Caco-2 (cell line): ENCODE measurements at regions not wholly inside any gene's neighbourhood (a gene's known extent, or its start where the extent isn't known, plus 50 kb on each side); places are given as distances from the start of the nearest gene placed in this dataset.

ENCODE experiments used
- BruUV-seq: library from RNA; stranded (reverse); fragments of 400-500 nt; replicated peaks from 2 replicates; lab custom pipeline; 2021; lab: Mats Ljungman, UMichigan
- CTCF ChIA-PET: fragments of 300-600 bp; sonication (Branson Sonifier 250); formaldehyde crosslinking; loops from one replicate; lab custom pipeline; 2022; ENCODE audit warnings: antibody characterized with exemption; lab: Charles Lee
- POLR2A ChIA-PET: fragments of 300-600 bp; sonication (Branson Sonifier 250); formaldehyde crosslinking; loops from one replicate; lab custom pipeline; 2022; ENCODE audit warnings: antibody characterized with exemption; lab: Charles Lee
- DNase-seq, 2 experiments: peaks; one replicate each; pipeline versions ENCODE4 v3.0.0 to v3.0.0-alpha.2; 2020 to 2022
- H3K27me3 ChIP-seq: replicated peaks from 2 replicates; pipeline ENCODE4 v1.6.0; 2011; ENCODE audit warnings: low read length; ENCODE audit not compliant: control insufficient read depth, insufficient read depth
- H3K36me3 ChIP-seq: 2 replicates; pipeline ENCODE4 v1.5.1; 2011; ENCODE audit warnings: low read length; ENCODE audit not compliant: control insufficient read depth, insufficient read depth
- H3K4me1 ChIP-seq: fragments of 250-450 bp; sonication (Bioruptor Pico); 2 replicates; pipeline ENCODE4 v1.5.1; 2020; ENCODE audit warnings: mild to moderate bottlenecking
- H3K4me3 ChIP-seq: 2 replicates; pipeline ENCODE4 v1.5.1; 2011; ENCODE audit warnings: low read depth, mild to moderate bottlenecking, control low read depth, low read length
- H3K9me3 ChIP-seq: fragments of 250-450 bp; sonication (Bioruptor Pico); 2 replicates; pipeline ENCODE4 v1.5.1; 2020; ENCODE audit warnings: mild to moderate bottlenecking, moderate library complexity
- H3K27ac Mint-ChIP-seq: one replicate; pipeline ENCODE4 v1.8.0; 2022; ENCODE audit warnings: mixed read lengths; ENCODE audit not compliant: unreplicated experiment
- H3K27me3 Mint-ChIP-seq: one replicate; pipeline ENCODE4 v1.8.0; 2022; ENCODE audit warnings: mixed read lengths; ENCODE audit not compliant: insufficient read depth, unreplicated experiment
- H3K36me3 Mint-ChIP-seq: one replicate; pipeline ENCODE4 v1.8.0; 2022; ENCODE audit warnings: mild to moderate bottlenecking, mixed read lengths; ENCODE audit not compliant: insufficient read depth, unreplicated experiment
- H3K4me1 Mint-ChIP-seq: one replicate; pipeline ENCODE4 v1.8.0; 2022; ENCODE audit warnings: low read depth, mixed read lengths; ENCODE audit not compliant: unreplicated experiment
- H3K4me3 Mint-ChIP-seq: one replicate; pipeline ENCODE4 v1.8.0; 2022; ENCODE audit warnings: mild to moderate bottlenecking, moderate library complexity, mixed read lengths; ENCODE audit not compliant: unreplicated experiment
- H3K9me3 Mint-ChIP-seq: one replicate; pipeline ENCODE4 v1.8.0; 2022; ENCODE audit warnings: mixed read lengths; ENCODE audit not compliant: unreplicated experiment
- CTCF ChIP-seq, 2 experiments: fragments of 200-600 bp in 1 of 2; IDR thresholded peaks; 1 replicate in 1 of 2; 2 replicates in 1 of 2; pipeline versions ENCODE4 v1.5.1 to v1.8.0; 2011 to 2022; ENCODE audit warnings: antibody characterized with exemption in 1 of 2, control low read depth in 1 of 2, inconsistent platforms in 1 of 2, low read depth in 1 of 2, low read length in 1 of 2, mild to moderate bottlenecking in 1 of 2, moderate library complexity in 1 of 2; ENCODE audit not compliant: insufficient read depth in 1 of 2, severe bottlenecking in 1 of 2, unreplicated experiment in 1 of 2
- intact Hi-C: fragments of 100-400 bp; cut with micrococcal nuclease; formaldehyde crosslinking; loops from one replicate; pipeline ENCODE4 v1.10.0; 2022; ENCODE audit not compliant: unreplicated experiment

DNA sequence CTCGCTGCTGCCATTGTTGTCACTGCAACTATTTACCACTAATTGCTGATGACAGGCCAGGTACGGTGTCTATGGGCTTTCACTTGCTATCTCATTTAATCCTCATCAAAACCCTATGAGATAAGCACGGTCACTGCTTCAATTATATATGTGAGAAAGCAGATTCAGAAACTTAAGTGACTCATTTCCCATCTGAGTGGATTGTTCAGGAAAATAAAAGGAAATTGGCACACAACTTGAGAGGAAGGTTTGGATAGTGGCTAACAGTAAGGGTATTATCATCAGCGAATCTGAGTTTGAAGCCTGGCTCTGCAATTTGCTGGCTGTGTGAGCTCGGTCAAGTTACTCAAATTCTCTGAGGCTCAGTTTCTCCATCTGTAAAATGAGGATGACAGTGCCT lies 196.0 kb downstream of the KCNS3 start:
- Mint-ChIP-seq H3K9me3 (peaks cover 16% of the 10 kb centered on the region), H3K4me3 (no peak overlapping the region), H3K4me1 (no peaks in the 10 kb centered on the region), H3K36me3 (no peaks in the 10 kb centered on the region), H3K27ac (no peak overlapping the region), H3K27me3 (peaks cover 6% of the 10 kb centered on the region)
- Histone ChIP-seq H3K4me1 (peaks cover 11% of the 10 kb centered on the region; the same call in 1 of the 2 replicates), H3K9me3 (peaks cover 4% of the 10 kb centered on the region; the same call in 1 of the 2 replicates), H3K27me3 (no peaks in the 10 kb centered on the region), H3K4me3 (no peak overlapping the region), H3K36me3 (no peaks in the 10 kb centered on the region)
- intact Hi-C loops: no loop called here
- no peak for DNase-seq
- no TSS peak for BruUV-seq
- CTCF ChIA-PET: no interaction called here
- TF ChIP-seq CTCF (IDR thresholded peaks at IDR 0.05; ENCODE audit: insufficient read depth in 1 of 2, low read depth in 1 of 2, low read length in 1 of 2, severe bottlenecking in 1 of 2, unreplicated experiment in 1 of 2): no peak
- POLR2A ChIA-PET: no interaction called here

- H3K27me3 ChIP-seq: no peaks in the 10 kb centered on the region
- H3K4me1 ChIP-seq: peaks cover 11% of the 10 kb centered on the region; the same call in 1 of the 2 replicates
- peaks cover 6% of the 10 kb centered on the region for H3K27me3 Mint-ChIP-seq
- no peak for DNase-seq
- no peak for TF ChIP-seq CTCF (IDR thresholded peaks at IDR 0.05; ENCODE audit: insufficient read depth in 1 of 2, low read depth in 1 of 2, low read length in 1 of 2, severe bottlenecking in 1 of 2, unreplicated experiment in 1 of 2)
- ChIA-PET CTCF (no interaction called here), POLR2A (no interaction called here)
- H3K36me3 Mint-ChIP-seq: no peaks in the 10 kb centered on the region
- BruUV-seq: no TSS peak
- no peak overlapping the region for H3K4me3 ChIP-seq
- intact Hi-C loops: no loop called here
- no peaks in the 10 kb centered on the region for H3K9me3 ChIP-seq
- H3K9me3 Mint-ChIP-seq: peaks cover 7% of the 10 kb centered on the region
- no peaks in the 10 kb centered on the region for H3K36me3 ChIP-seq
- no peak overlapping the region for H3K27ac Mint-ChIP-seq
- no peaks in the 10 kb centered on the region for H3K4me1 Mint-ChIP-seq
- no peak overlapping the region for H3K4me3 Mint-ChIP-seq
Observed at GRCh38 chr2:18073601-18074000, 195.1 kb downstream of the KCNS3 start.

GRCh38 chr2:18067588-18068384 lies 189.3 kb downstream of the KCNS3 start:
- no peak overlapping the region for H3K27ac Mint-ChIP-seq
- no TSS peak for BruUV-seq
- Histone ChIP-seq H3K27me3 (no peaks in the 10 kb centered on the region), H3K9me3 (no peaks in the 10 kb centered on the region), H3K36me3 (no peaks in the 10 kb centered on the region), H3K4me3 (no peak overlapping the region), H3K4me1 (no peaks in the 10 kb centered on the region)
- H3K4me1 Mint-ChIP-seq: no peaks in the 10 kb centered on the region
- ChIA-PET POLR2A (no interaction called here), CTCF (interaction anchor here (0.6 kb wide), 1 partner anchor 250 kb away, joined by 6 read pairs; no protein-coding TSS in a partner anchor)
- H3K27me3 Mint-ChIP-seq: peaks cover 22% of the 10 kb centered on the region
- TF ChIP-seq CTCF (IDR thresholded peaks at IDR 0.05; ENCODE audit: insufficient read depth in 1 of 2, low read depth in 1 of 2, low read length in 1 of 2, severe bottlenecking in 1 of 2, unreplicated experiment in 1 of 2): no peak
- H3K36me3 Mint-ChIP-seq: no peaks in the 10 kb centered on the region
- DNase-seq: no peak
- intact Hi-C loops: no loop called here
- H3K9me3 Mint-ChIP-seq: no peaks in the 10 kb centered on the region
- no peak overlapping the region for H3K4me3 Mint-ChIP-seq
